Keratinocyte (primary cell): ENCODE measurements at regions not wholly inside any gene's neighbourhood (a gene's known extent, or its start where the extent isn't known, plus 50 kb on each side); places are given as distances from the start of the nearest gene placed in this dataset.

Experiments used
- DNase-seq: peaks from one replicate; pipeline ENCODE4 v3.0.0-alpha.2; 2011; ENCODE audit warnings: low read depth, missing footprints, low spot score
- FAIRE-seq: peaks from 2 replicates; lab custom pipeline; 2011; peaks lifted over from hg19 to GRCh38; lab: Jason Lieb, UNC
- H2AFZ ChIP-seq: 2 replicates; pipeline ENCODE4 v1.6.0; 2012; ENCODE audit warnings: low read length, control low read depth, inconsistent platforms; ENCODE audit not compliant: control insufficient read depth
- H3K27ac ChIP-seq: 2 replicates; pipeline ENCODE4 v1.5.1; 2011; ENCODE audit warnings: low read length; ENCODE audit not compliant: control insufficient read depth, insufficient read depth
- H3K27me3 ChIP-seq: 3 replicates; pipeline ENCODE4 v1.6.0; 2011; ENCODE audit warnings: low read length; ENCODE audit not compliant: control insufficient read depth, insufficient read depth; ENCODE audit errors: extremely low read depth
- H3K36me3 ChIP-seq, 2 experiments: 2 replicates in 1 of 2; 3 replicates in 1 of 2; pipeline ENCODE4 v1.5.1; 2011; ENCODE audit warnings: low read length in 2 of 2, mild to moderate bottlenecking in 1 of 2; ENCODE audit not compliant: control insufficient read depth in 2 of 2, insufficient read depth in 2 of 2; ENCODE audit errors: extremely low read depth in 1 of 2
- H3K4me1 ChIP-seq: 3 replicates; pipeline ENCODE4 v1.5.1; 2011; ENCODE audit warnings: low read length; ENCODE audit not compliant: control insufficient read depth, insufficient read depth; ENCODE audit errors: extremely low read depth
- H3K4me2 ChIP-seq: 3 replicates; pipeline ENCODE4 v1.6.0; 2011; ENCODE audit warnings: low read depth, low read length; ENCODE audit not compliant: control insufficient read depth, insufficient read depth; ENCODE audit errors: extremely low read depth
- H3K4me3 ChIP-seq, 3 experiments: fragments of 200-600 bp in 1 of 3; sonication (generic) in 1 of 3; 2 replicates in 2 of 3; 3 replicates in 1 of 3; pipeline ENCODE4 v1.5.1; 2011 to 2016; ENCODE audit warnings: low read length in 3 of 3, mild to moderate bottlenecking in 3 of 3, control low read depth in 2 of 3, inconsistent platforms in 1 of 3, low read depth in 1 of 3, mixed read lengths in 1 of 3, mixed run types in 1 of 3, moderate library complexity in 1 of 3; ENCODE audit not compliant: control insufficient read depth in 2 of 3, insufficient read depth in 2 of 3; ENCODE audit errors: extremely low read depth in 1 of 3
- H3K79me2 ChIP-seq: 2 replicates; pipeline ENCODE4 v1.6.0; 2012; ENCODE audit warnings: low read length; ENCODE audit not compliant: control insufficient read depth, insufficient read depth
- H3K9ac ChIP-seq: 3 replicates; pipeline ENCODE4 v1.6.0; 2011; ENCODE audit warnings: low read length; ENCODE audit not compliant: control insufficient read depth, insufficient read depth; ENCODE audit errors: extremely low read depth
- H3K9me1 ChIP-seq: 3 replicates; pipeline ENCODE4 v1.6.0; 2011; ENCODE audit warnings: low read length; ENCODE audit not compliant: control insufficient read depth, insufficient read depth; ENCODE audit errors: extremely low read depth
- H3K9me3 ChIP-seq: 2 replicates; pipeline ENCODE4 v1.5.1; 2012; ENCODE audit warnings: low read depth, low read length; ENCODE audit not compliant: control insufficient read depth
- H4K20me1 ChIP-seq: 3 replicates; pipeline ENCODE4 v1.6.0; 2011; ENCODE audit warnings: low read length; ENCODE audit not compliant: control insufficient read depth, insufficient read depth; ENCODE audit errors: extremely low read depth
- CTCF ChIP-seq, 3 experiments: IDR thresholded peaks in 1 of 3; conservative IDR thresholded peaks in 1 of 3; optimal IDR thresholded peaks in 1 of 3; 2 replicates in 2 of 3; 3 replicates in 1 of 3; pipeline versions ENCODE3 to v1.5.1; 2011; ENCODE audit warnings: low read length in 3 of 3, mild to moderate bottlenecking in 3 of 3, moderate library complexity in 2 of 3, control low read depth in 1 of 3, inconsistent platforms in 1 of 3; ENCODE audit not compliant: insufficient read depth in 2 of 3; ENCODE audit errors: extremely low read depth in 1 of 3
- EZH2 ChIP-seq: IDR thresholded peaks from one replicate; pipeline ENCODE4 v1.6.1; 2012; ENCODE audit warnings: inconsistent platforms, mild to moderate bottlenecking, low read length, moderate library complexity
- dilution Hi-C: fragments of 300-500 bp; cut with MboI; formaldehyde crosslinking; loops from one replicate; pipeline ENCODE4 v1.7.0; 2020; ENCODE audit warnings: low sequenced_read_pairs; ENCODE audit not compliant: extremely low pct_ligation_motif_present

- H3K36me3 ChIP-seq, result no peaks in the 10 kb centered on the region
- H3K9me3 ChIP-seq, result no peaks in the 10 kb centered on the region
- H3K4me3 ChIP-seq, result no peak overlapping the region
- no peaks in the 10 kb centered on the region for H3K27me3 ChIP-seq
- no peak for DNase-seq
- no peak overlapping the region for H3K4me2 ChIP-seq
- no peaks in the 10 kb centered on the region for H4K20me1 ChIP-seq
- no peak overlapping the region for H3K27ac ChIP-seq
- H3K9me1 ChIP-seq, result no peaks in the 10 kb centered on the region
- H3K9ac ChIP-seq, result no peak overlapping the region
- no peak for FAIRE-seq
- TF ChIP-seq CTCF (optimal IDR thresholded peaks at IDR 0.05 in 1 of 3, IDR thresholded peaks at IDR 0.05 in 1 of 3, conservative IDR thresholded peaks at IDR 0.05 in 1 of 3; ENCODE audit: extremely low read depth in 1 of 3, insufficient read depth in 2 of 3, low read length in 3 of 3) (no peak), EZH2 (no peak)
- dilution Hi-C loops, result no loop called here
- H3K4me1 ChIP-seq, result no peaks in the 10 kb centered on the region
- no peak overlapping the region for H2AFZ ChIP-seq
- no peaks in the 10 kb centered on the region for H3K79me2 ChIP-seq
Measured at GRCh38 chr2:225842939-225843338, 443.4 kb downstream of the NYAP2 start.

DNA sequence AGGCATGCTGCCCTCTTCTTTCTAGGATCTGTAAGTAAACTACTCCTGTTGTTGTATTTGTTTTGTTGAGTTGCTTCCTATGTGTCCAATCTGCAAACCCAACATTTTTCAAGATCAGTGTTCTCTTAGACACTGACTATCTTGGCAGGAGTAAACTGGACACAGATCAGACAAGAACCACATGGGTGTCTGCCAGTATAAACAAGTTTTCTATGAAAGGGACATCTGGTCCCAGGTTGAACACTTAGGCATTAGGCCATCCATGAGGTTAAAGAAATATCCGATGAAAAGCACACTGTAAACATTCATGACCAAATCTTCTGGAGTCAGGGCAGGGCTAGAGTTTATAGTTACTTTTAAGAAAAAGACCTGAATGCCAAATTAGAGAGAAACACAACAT, 441.8 kb downstream of the NYAP2 start:
- TF ChIP-seq CTCF (optimal IDR thresholded peaks at IDR 0.05 in 1 of 3, IDR thresholded peaks at IDR 0.05 in 1 of 3, conservative IDR thresholded peaks at IDR 0.05 in 1 of 3; ENCODE audit: extremely low read depth in 1 of 3, insufficient read depth in 2 of 3, low read length in 3 of 3) (no peak), EZH2 (no peak)
- H3K4me2 ChIP-seq, result no peak overlapping the region
- H4K20me1 ChIP-seq, result no peaks in the 10 kb centered on the region
- H3K9me3 ChIP-seq, result no peaks in the 10 kb centered on the region
- no peaks in the 10 kb centered on the region for H3K9me1 ChIP-seq
- dilution Hi-C loops, result no loop called here
- H3K9ac ChIP-seq, result no peak overlapping the region
- no peak overlapping the region for H3K4me3 ChIP-seq
- no peak overlapping the region for H2AFZ ChIP-seq
- no peaks in the 10 kb centered on the region for H3K79me2 ChIP-seq
- no peaks in the 10 kb centered on the region for H3K4me1 ChIP-seq
- no peak overlapping the region for H3K27ac ChIP-seq
- H3K36me3 ChIP-seq, result no peaks in the 10 kb centered on the region
- DNase-seq, result no peak
- no peak for FAIRE-seq
- H3K27me3 ChIP-seq, result no peaks in the 10 kb centered on the region
